AG09309 (cell line): ENCODE measurements at regions not wholly inside any gene's neighbourhood (a gene's known extent, or its start where the extent isn't known, plus 50 kb on each side); places are given as distances from the start of the nearest gene placed in this dataset.

Source experiments
- DNase-seq: peaks from one replicate; pipeline ENCODE4 v3.0.0-alpha.2; 2010; ENCODE audit warnings: low read depth
- H3K4me3 ChIP-seq: 2 replicates; pipeline ENCODE4 v1.5.1; 2011; ENCODE audit warnings: mild to moderate bottlenecking, low read depth, low read length, moderate library complexity; ENCODE audit not compliant: control insufficient read depth
- TF ChIP-seq, protein P1 (sequence below): IDR thresholded peaks from 2 replicates; pipeline ENCODE4 v1.5.1; 2011; ENCODE audit warnings: mild to moderate bottlenecking, low read depth, low read length, inconsistent platforms; ENCODE audit not compliant: insufficient read depth, control insufficient read depth; ENCODE audit errors: missing control alignments

DNA sequence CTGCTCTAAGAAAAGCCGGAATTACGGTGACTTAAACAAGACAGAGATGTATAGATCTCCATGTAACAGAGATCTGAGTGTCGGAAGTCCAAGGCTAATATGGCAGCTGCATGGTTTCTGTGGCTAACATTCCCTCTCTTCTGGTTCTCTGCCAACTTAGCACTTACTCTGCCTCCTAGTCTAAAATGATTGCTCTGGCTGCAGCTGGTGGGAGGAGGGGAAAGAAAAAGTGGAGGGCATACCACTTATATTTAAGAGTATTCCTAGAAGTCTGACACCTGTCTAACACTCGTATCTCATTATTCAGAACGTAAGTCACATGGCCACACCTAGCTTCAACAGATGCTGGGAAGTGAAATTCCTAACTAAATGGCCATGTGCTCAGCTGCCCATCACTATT is 551.5 kb upstream of the TLE4 start:
- H3K4me3 ChIP-seq: no peak overlapping the region
- DNase-seq: no peak
- TF ChIP-seq, protein P1, sequence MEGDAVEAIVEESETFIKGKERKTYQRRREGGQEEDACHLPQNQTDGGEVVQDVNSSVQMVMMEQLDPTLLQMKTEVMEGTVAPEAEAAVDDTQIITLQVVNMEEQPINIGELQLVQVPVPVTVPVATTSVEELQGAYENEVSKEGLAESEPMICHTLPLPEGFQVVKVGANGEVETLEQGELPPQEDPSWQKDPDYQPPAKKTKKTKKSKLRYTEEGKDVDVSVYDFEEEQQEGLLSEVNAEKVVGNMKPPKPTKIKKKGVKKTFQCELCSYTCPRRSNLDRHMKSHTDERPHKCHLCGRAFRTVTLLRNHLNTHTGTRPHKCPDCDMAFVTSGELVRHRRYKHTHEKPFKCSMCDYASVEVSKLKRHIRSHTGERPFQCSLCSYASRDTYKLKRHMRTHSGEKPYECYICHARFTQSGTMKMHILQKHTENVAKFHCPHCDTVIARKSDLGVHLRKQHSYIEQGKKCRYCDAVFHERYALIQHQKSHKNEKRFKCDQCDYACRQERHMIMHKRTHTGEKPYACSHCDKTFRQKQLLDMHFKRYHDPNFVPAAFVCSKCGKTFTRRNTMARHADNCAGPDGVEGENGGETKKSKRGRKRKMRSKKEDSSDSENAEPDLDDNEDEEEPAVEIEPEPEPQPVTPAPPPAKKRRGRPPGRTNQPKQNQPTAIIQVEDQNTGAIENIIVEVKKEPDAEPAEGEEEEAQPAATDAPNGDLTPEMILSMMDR: no peak

DNA sequence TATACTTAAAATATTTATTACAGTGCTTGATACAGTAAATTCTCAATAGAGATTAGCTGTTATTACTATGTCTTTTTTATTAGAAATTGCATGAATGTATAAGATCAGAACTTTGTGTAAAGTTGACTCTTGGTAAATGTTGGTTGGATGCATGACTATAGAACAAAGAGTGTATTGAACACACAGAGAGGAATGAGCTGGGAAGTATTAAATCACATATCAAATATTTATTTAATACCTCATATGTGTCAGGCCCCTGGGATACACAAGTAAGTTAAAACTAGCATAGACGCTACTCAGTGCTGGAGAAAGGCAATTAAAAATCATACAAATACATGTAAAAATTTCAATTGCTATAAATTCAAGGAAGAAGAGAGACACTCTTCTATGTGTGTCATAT is 550.7 kb upstream of the TLE4 start:
- no peak overlapping the region for H3K4me3 ChIP-seq
- TF ChIP-seq, protein P1: no peak
- no peak for DNase-seq

DNA sequence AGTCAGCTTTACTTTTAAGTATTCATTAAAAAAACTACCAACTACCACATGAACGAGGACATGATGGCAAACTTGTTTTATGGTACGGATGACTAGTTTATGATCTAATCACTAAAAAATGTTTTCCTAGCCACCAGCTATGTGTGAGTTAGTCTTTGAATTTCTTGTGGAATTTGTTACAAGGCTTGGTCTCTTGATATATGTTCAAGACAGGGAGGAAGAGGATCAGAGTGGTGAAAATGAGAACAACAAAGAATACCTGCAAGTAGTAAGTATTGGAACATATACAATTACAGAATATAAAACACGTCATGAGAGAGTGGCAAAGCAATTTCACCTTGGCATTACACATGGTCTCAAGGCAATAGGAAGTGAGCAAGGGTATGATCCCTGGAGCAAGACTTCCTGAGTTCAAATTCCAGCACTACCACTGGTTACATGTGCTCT is 548.6 kb upstream of the TLE4 start:
- TF ChIP-seq, protein P1: no peak
- DNase-seq: peak; percentile 92
- no peak overlapping the region for H3K4me3 ChIP-seq

DNA sequence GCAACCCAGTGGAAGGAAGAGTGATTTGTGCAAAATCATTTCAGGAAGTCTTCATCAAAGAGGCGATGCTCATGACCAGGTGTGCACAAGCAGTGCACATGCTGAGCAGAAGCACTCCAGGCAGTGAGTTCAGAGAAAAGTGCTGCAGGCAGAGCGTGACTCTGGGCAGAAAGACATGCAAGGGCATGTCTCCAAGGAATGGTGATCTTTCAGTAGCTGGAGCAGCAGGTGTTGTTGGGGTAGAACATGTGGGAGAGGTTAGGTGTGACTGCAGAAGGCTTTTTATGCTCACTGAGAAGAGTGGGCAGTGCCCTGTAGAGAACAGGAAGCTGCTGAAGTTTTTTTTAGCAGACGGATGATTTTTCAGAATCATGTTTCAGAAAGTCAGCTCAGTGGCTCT is 545.4 kb upstream of the TLE4 start:
- no peak for DNase-seq
- TF ChIP-seq, protein P1: no peak
- H3K4me3 ChIP-seq: no peak overlapping the region

DNA sequence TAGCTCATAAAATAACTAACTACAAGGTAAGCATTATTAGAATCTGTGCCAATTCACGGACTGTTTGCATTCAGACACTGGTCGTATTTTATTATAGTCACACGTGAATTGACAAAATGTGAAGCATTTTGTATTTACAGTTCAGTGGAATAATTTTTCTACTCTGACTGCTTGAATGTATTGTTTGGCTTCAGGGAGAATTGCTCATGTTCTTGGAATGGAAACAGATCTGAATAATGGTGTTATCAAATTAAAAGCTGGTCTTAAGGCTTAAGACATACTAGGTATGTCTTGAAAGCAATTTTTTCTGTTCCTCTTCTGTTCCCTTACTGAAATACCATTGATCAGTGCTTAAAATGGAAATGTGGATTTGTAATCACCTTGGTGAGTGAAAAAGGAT is 543.7 kb upstream of the TLE4 start:
- TF ChIP-seq, protein P1: no peak
- H3K4me3 ChIP-seq: no peak overlapping the region
- no peak for DNase-seq

DNA sequence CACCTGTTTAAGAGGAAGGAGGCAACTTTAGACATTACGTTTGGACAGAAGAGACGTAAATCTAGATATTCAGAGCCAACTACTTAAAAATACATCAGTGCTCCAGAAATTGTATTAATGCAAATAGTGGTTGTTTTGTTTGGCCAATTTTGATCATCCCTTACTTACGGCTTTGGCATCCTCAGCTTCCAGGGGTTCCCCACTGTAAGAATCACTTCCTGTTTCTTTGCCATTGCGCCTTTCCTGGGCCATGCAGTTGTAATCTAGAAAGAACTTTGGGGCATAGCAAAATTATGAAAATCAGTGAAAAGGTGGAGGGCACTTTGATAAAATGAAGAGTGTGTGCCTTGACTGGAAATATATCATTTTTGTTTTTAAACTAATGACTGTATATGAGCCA is 537.2 kb upstream of the TLE4 start:
- TF ChIP-seq, protein P1: no peak

DNA sequence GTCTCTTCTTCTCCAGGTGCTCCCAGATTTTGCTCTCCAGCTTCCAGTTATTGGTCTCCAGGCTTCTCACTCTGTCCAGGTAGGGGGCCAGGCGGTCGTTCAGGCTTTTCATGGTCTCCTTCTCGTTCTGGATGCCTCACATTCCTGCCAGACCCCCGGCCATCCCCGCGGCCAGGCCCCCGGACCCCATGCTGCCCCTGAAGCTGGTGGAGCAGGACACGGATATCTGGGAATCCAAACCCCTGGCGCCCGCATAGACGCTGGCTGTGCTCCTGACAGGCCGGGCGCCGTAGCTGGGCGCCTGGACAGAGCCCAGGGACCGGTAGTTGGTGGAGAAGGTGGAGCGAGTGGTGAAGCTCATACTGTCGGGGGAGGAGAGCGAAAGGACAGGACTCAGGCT is 534.4 kb upstream of the TLE4 start:
- no peak for DNase-seq
- H3K4me3 ChIP-seq: no peak overlapping the region
- TF ChIP-seq, protein P1: no peak

More for the DNA sequence above, 537.2 kb upstream of the TLE4 start:
- H3K4me3 ChIP-seq: no peak overlapping the region
- no peak for DNase-seq
